ENCODE measurements at regions not wholly inside any gene's neighbourhood (a gene's known extent, or its start where the extent isn't known, plus 50 kb on each side); places are given as distances from the start of the nearest gene placed in this dataset.

- DNase-seq: no peak
- no peaks in the 10 kb centered on the region for H3K36me3 ChIP-seq
Observed at GRCh38 chr12:24697295-24697694, 251.6 kb downstream of the BCAT1 start.

GRCh38 chr12:24696800-24697199, 252.1 kb downstream of the BCAT1 start:
- Histone ChIP-seq H3K27ac (no peak overlapping the region), H3K9me3 (no peaks in the 10 kb centered on the region), H3K27me3 (no peaks in the 10 kb centered on the region), H3K4me1 (no peaks in the 10 kb centered on the region), H3K4me3 (no peak overlapping the region), H3K36me3 (no peaks in the 10 kb centered on the region)
- TF ChIP-seq CTCF (IDR thresholded peaks at IDR 0.05) (no peak), EP300 (IDR thresholded peaks at IDR 0.05) (no peak), POLR2AphosphoS5 (IDR thresholded peaks at IDR 0.05) (no peak), POLR2A (IDR thresholded peaks at IDR 0.05) (no peak)
- 81 to 89% (median 89%) methylated on average over 6 of the region's 6 CpGs for WGBS, 5 donors
- no peak for DNase-seq
- intact Hi-C loops (cut with DNase I; ENCODE audit: low total_unique reads): no loop called here

More at GRCh38 chr12:24697295-24697694, 251.6 kb downstream of the BCAT1 start:
- TF ChIP-seq EP300 (IDR thresholded peaks at IDR 0.05) (no peak), POLR2A (IDR thresholded peaks at IDR 0.05) (no peak), CTCF (IDR thresholded peaks at IDR 0.05) (no peak), POLR2AphosphoS5 (IDR thresholded peaks at IDR 0.05) (no peak)
- Histone ChIP-seq H3K27me3 (no peaks in the 10 kb centered on the region), H3K27ac (no peak overlapping the region), H3K4me1 (no peaks in the 10 kb centered on the region), H3K4me3 (no peak overlapping the region), H3K9me3 (no peaks in the 10 kb centered on the region)
- 73 to 82% (median 78%) methylated on average over 2 of the region's 2 CpGs for WGBS, 5 donors
- intact Hi-C loops (cut with DNase I; ENCODE audit: low total_unique reads): no loop called here

- DNase-seq: no peak
- WGBS, 5 donors: 70 to 72% (median 71%) methylated on average over 3 of the region's 3 CpGs
- TF ChIP-seq POLR2AphosphoS5 (IDR thresholded peaks at IDR 0.05) (no peak), CTCF (IDR thresholded peaks at IDR 0.05) (no peak), POLR2A (IDR thresholded peaks at IDR 0.05) (no peak), EP300 (IDR thresholded peaks at IDR 0.05) (no peak)
- intact Hi-C loops (cut with DNase I; ENCODE audit: low total_unique reads): no loop called here
- no peaks in the 10 kb centered on the region for H3K9me3 ChIP-seq
- H3K36me3 ChIP-seq: no peaks in the 10 kb centered on the region
- H3K27ac ChIP-seq: no peak overlapping the region
- no peaks in the 10 kb centered on the region for H3K27me3 ChIP-seq
- no peak overlapping the region for H3K4me3 ChIP-seq
- H3K4me1 ChIP-seq: no peaks in the 10 kb centered on the region
Observed at GRCh38 chr12:24695657-24696329, 253.1 kb downstream of the BCAT1 start.

- WGBS, 5 donors: 89 to 95% (median 92%) methylated on average over 4 of the region's 4 CpGs
- Histone ChIP-seq H3K4me1 (no peaks in the 10 kb centered on the region), H3K4me3 (no peak overlapping the region), H3K27me3 (no peaks in the 10 kb centered on the region), H3K36me3 (no peaks in the 10 kb centered on the region), H3K27ac (no peak overlapping the region), H3K9me3 (no peaks in the 10 kb centered on the region)
- DNase-seq: no peak
- intact Hi-C loops (cut with DNase I; ENCODE audit: low total_unique reads): no loop called here
- TF ChIP-seq POLR2AphosphoS5 (IDR thresholded peaks at IDR 0.05): no peak
- no peak for TF ChIP-seq EP300 (IDR thresholded peaks at IDR 0.05)
- TF ChIP-seq CTCF (IDR thresholded peaks at IDR 0.05): no peak
- TF ChIP-seq POLR2A (IDR thresholded peaks at IDR 0.05): no peak
Observed at GRCh38 chr12:24695103-24695502, 253.8 kb downstream of the BCAT1 start.

Measured in stomach (tissue), 8 donors.